PC-9 (cell line): ENCODE measurements at regions not wholly inside any gene's neighbourhood (a gene's known extent, or its start where the extent isn't known, plus 50 kb on each side); places are given as distances from the start of the nearest gene placed in this dataset.

Source experiments
- BruUV-seq: library from RNA; stranded (reverse); fragments of 400-500 nt; replicated peaks from 2 replicates; lab custom pipeline; 2021; lab: Mats Ljungman, UMichigan
- CTCF ChIA-PET: fragments of 300-600 bp; sonication (Branson Sonifier 250); formaldehyde crosslinking; loops from one replicate; lab custom pipeline; 2022; ENCODE audit warnings: antibody characterized with exemption; lab: Charles Lee
- POLR2A ChIA-PET: fragments of 300-600 bp; sonication (Branson Sonifier 250); formaldehyde crosslinking; loops from one replicate; lab custom pipeline; 2022; ENCODE audit warnings: antibody characterized with exemption; ENCODE audit not compliant: unreplicated experiment; lab: Charles Lee
- DNase-seq, 2 experiments: peaks; one replicate each; pipeline versions ENCODE4 v3.0.0 to v3.0.0-alpha.2; 2015 to 2022; ENCODE audit warnings: mixed read lengths in 1 of 2
- H2AFZ ChIP-seq: fragments of 200-600 bp; sonication (generic); 2 replicates; pipeline ENCODE4 v1.8.1; 2017; ENCODE audit warnings: antibody characterized with exemption
- H3F3A ChIP-seq: fragments of 200-600 bp; sonication (generic); 2 replicates; pipeline ENCODE4 v1.8.1; 2017; ENCODE audit warnings: antibody characterized with exemption, mild to moderate bottlenecking, low read depth; ENCODE audit not compliant: insufficient read depth
- H3K27ac ChIP-seq: fragments of 200-600 bp; sonication (generic); 2 replicates; pipeline ENCODE4 v1.6.1; 2016; ENCODE audit warnings: mixed run types
- H3K27me3 ChIP-seq: fragments of 200-600 bp; sonication (generic); 2 replicates; pipeline ENCODE4 v1.6.1; 2016; ENCODE audit warnings: low read depth, mixed run types; ENCODE audit not compliant: insufficient read depth
- H3K36me3 ChIP-seq: fragments of 200-600 bp; sonication (generic); 2 replicates; pipeline ENCODE4 v1.6.1; 2016; ENCODE audit warnings: low read depth, mixed run types
- H3K4me1 ChIP-seq: fragments of 200-600 bp; sonication (generic); replicated peaks from 2 replicates; pipeline ENCODE4 v1.6.1; 2016; ENCODE audit warnings: mixed run types; ENCODE audit not compliant: insufficient read depth
- H3K4me2 ChIP-seq: fragments of 200-600 bp; sonication (generic); 2 replicates; pipeline ENCODE4 v1.6.1; 2017; ENCODE audit warnings: mixed run types
- H3K4me3 ChIP-seq: fragments of 200-600 bp; sonication (generic); 2 replicates; pipeline ENCODE4 v1.6.1; 2016; ENCODE audit warnings: mixed run types
- H3K79me2 ChIP-seq: fragments of 200-600 bp; sonication (generic); 2 replicates; pipeline ENCODE4 v1.6.1; 2017; ENCODE audit warnings: low read depth, mixed run types
- H3K9me2 ChIP-seq: fragments of 200-600 bp; sonication (generic); 2 replicates; pipeline ENCODE4 v1.8.1; 2017; ENCODE audit warnings: mild to moderate bottlenecking; ENCODE audit not compliant: insufficient read depth
- H3K9me3 ChIP-seq: fragments of 200-600 bp; sonication (generic); 2 replicates; pipeline ENCODE4 v1.8.1; 2016; ENCODE audit warnings: low read depth; ENCODE audit not compliant: insufficient read depth
- H4K20me1 ChIP-seq: fragments of 200-600 bp; sonication (generic); 2 replicates; pipeline ENCODE4 v1.8.1; 2017; ENCODE audit not compliant: insufficient read depth
- CTCF ChIP-seq: fragments of 200-600 bp; sonication (generic); conservative IDR thresholded peaks from 2 replicates; pipeline ENCODE4 v1.6.1; 2017; ENCODE audit warnings: mixed run types, antibody characterized with exemption, mild to moderate bottlenecking, moderate library complexity
- EZH2 ChIP-seq: fragments of 200-600 bp; sonication (generic); IDR thresholded peaks from 2 replicates; pipeline ENCODE4 v1.8.0; 2017; ENCODE audit warnings: antibody characterized with exemption, low read depth
- intact Hi-C: fragments of 100-400 bp; cut with micrococcal nuclease; formaldehyde crosslinking; loops from one replicate; pipeline ENCODE4 v1.10.0; 2022; ENCODE audit not compliant: unreplicated experiment

DNA sequence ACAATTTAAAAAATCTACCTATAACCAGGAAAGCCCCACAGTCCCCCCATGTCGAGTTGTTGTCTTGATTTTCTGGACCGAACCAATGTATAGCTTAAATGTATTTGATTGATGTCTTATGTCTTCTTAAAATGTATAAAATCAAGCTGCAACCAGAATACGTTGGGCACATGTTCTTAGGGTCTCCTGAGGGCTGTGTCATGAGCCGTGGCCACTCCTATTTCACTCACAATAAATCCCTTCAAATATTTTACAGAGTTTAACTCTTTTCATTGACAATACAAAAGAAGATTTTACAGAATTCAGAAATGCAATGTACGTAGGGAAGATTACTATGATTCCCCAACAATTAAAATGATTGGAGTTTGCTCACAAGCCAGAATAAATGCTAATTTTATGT, 428.7 kb upstream of the RAG2 start:
- 0 out of 2 replicates have a peak, but pooled peaks cover under 1% of the 10 kb centered on the region for H4K20me1 ChIP-seq
- no peak overlapping the region for H3K4me2 ChIP-seq
- no peaks in the 10 kb centered on the region for H3K27me3 ChIP-seq
- no peaks in the 10 kb centered on the region for H3F3A ChIP-seq
- no TSS peak for BruUV-seq
- H3K4me3 ChIP-seq: no peak overlapping the region
- H2AFZ ChIP-seq: no peak overlapping the region
- DNase-seq: no peak
- no peaks in the 10 kb centered on the region for H3K79me2 ChIP-seq
- no peaks in the 10 kb centered on the region for H3K9me3 ChIP-seq
- intact Hi-C loops: no loop called here
- H3K36me3 ChIP-seq: no peaks in the 10 kb centered on the region
- H3K4me1 ChIP-seq: no peaks in the 10 kb centered on the region
- ChIA-PET CTCF (no interaction called here), POLR2A (no interaction called here)
- TF ChIP-seq EZH2 (no peak), CTCF (no peak)
- H3K27ac ChIP-seq: no peak overlapping the region
- no peaks in the 10 kb centered on the region for H3K9me2 ChIP-seq

GRCh38 chr11:37026326-37026725, 428.3 kb upstream of the RAG2 start:
- no peaks in the 10 kb centered on the region for H3K9me3 ChIP-seq
- BruUV-seq: no TSS peak
- ChIA-PET POLR2A (no interaction called here), CTCF (no interaction called here)
- TF ChIP-seq CTCF: no peak
- no peak for TF ChIP-seq EZH2
- H2AFZ ChIP-seq: no peak overlapping the region
- no peak overlapping the region for H3K27ac ChIP-seq
- intact Hi-C loops: no loop called here
- no peaks in the 10 kb centered on the region for H3K9me2 ChIP-seq
- no peak overlapping the region for H3K4me3 ChIP-seq
- no peaks in the 10 kb centered on the region for H3K4me1 ChIP-seq
- H3K36me3 ChIP-seq: no peaks in the 10 kb centered on the region
- H3F3A ChIP-seq: no peaks in the 10 kb centered on the region
- no peak overlapping the region for H3K4me2 ChIP-seq
- no peaks in the 10 kb centered on the region for H3K79me2 ChIP-seq
- DNase-seq: no peak
- 0 out of 2 replicates have a peak, but pooled peaks cover 3% of the 10 kb centered on the region for H4K20me1 ChIP-seq
- no peaks in the 10 kb centered on the region for H3K27me3 ChIP-seq

- DNase-seq: no peak
- Histone ChIP-seq H2AFZ (no peak overlapping the region), H3K9me2 (no peaks in the 10 kb centered on the region), H3F3A (no peaks in the 10 kb centered on the region), H3K27me3 (no peaks in the 10 kb centered on the region), H3K79me2 (no peaks in the 10 kb centered on the region), H3K4me1 (no peaks in the 10 kb centered on the region), H3K9me3 (no peaks in the 10 kb centered on the region), H3K36me3 (no peaks in the 10 kb centered on the region), H3K4me3 (no peak overlapping the region), H4K20me1 (no peaks in the 10 kb centered on the region; the same call in 1 of the 2 replicates), H3K27ac (no peak overlapping the region), H3K4me2 (no peak overlapping the region)
- CTCF ChIA-PET: no interaction called here
- no peak for TF ChIP-seq EZH2
- TF ChIP-seq CTCF: no peak
- intact Hi-C loops: loop anchor here (10.0 kb wide), 1 partner anchor 1788 kb away; no protein-coding TSS in a partner anchor
- BruUV-seq: no TSS peak
- POLR2A ChIA-PET: no interaction called here
Observed at GRCh38 chr11:37006563-37006962, 408.5 kb upstream of the RAG2 start.
